NCI-H2196 treated with DMSO at 0.1 percent for 48 hours (cell line): ENCODE measurements at regions not wholly inside any gene's neighbourhood (a gene's known extent, or its start where the extent isn't known, plus 50 kb on each side); places are given as distances from the start of the nearest gene placed in this dataset.
"Not testable (repeated sequence)": the region's sequence is repeated elsewhere in the genome, so short reads cannot be mapped to it uniquely, and the experiment has no call there.

Experiments used
- DNase-seq: peaks from one replicate; lab custom pipeline; 2025; ENCODE audit not compliant: unreplicated experiment; lab: John Stamatoyannopoulos, UW

GRCh38 chr1:188489336-188490112 lies 1660.8 kb downstream of the PLA2G4A start:
- DNase-seq = no peak

DNA sequence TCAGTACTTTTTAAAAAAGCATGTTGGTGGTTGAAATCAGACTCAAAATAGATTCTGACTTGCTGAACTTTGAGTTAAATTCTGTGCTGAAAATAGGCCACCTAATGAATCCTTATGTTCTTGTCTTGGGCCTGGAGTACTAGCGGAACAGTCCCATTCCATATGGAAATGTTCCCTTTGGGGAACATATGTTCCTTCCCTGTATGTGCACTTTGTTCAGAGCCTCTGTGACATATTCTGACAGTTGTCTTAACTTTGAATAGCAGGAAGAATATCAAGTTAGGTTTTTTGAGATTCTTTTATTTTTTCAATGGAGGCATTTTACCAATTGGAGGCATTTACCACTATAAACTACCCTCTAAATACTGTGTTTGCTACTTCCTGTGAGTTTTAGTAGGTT lies 1667.8 kb downstream of the PLA2G4A start:
- no peak for DNase-seq

GRCh38 chr1:188497020-188497419 lies 1668.3 kb downstream of the PLA2G4A start:
- DNase-seq = no peak

DNA sequence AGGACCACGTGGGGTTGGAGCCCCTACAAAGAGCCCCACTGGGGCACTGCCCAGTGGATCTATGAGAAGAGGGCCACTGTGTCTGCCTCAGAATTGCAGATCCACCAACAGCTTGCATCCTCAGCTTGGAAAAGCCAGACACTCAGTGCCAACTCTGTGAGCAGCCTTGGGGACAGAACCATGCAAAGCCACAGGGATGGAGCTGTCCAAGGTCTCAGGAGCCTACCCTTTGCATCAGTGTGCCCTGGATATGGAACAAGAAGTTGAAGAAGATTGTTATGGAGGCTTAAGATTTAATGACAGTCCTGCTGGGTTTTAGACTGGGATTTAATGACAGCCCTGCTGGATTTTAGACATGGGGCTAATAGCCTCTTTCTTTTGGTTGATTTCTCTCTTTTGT lies 1670.9 kb downstream of the PLA2G4A start:
- DNase-seq = no peak

DNA sequence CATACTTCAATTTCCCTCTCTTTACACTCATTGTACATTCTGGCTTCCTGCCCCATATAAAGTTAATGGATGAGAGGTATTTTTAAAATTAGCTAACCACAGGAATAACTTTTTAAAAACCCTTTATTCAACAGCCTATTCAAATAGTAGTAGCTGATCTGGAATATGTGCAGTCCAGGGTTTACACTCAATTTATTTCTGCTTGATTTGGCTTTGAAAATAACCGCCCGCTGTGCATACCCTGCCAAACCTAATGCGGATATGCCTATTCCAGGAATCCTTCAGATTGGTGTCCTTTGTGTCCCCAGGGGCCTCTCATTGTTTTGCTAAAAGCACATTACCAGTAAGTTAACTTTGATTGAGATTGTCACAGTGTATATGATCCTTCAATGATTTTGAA lies 1686.2 kb downstream of the PLA2G4A start:
- no peak for DNase-seq

DNA sequence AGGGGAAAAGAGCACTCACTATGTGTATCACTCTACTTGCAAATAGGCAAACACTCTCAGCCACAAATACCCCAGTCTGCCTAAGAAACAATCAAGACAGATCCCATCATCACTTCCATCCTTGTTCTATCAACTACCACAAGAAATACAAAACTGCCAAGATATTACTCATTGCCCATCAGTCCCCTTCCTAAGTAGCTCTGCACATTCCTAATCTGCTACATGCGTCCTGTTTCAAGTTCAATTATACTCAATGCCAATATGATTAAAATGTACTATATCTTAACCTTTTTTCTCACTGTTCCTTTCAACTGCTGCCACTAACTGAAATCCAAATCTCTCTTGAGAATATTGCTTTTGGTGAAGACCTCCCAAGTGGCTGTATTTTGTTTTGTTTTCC lies 1688.4 kb downstream of the PLA2G4A start:
- no peak for DNase-seq

GRCh38 chr1:188551176-188551575 lies 1722.4 kb downstream of the PLA2G4A start:
- DNase-seq = no peak

DNA sequence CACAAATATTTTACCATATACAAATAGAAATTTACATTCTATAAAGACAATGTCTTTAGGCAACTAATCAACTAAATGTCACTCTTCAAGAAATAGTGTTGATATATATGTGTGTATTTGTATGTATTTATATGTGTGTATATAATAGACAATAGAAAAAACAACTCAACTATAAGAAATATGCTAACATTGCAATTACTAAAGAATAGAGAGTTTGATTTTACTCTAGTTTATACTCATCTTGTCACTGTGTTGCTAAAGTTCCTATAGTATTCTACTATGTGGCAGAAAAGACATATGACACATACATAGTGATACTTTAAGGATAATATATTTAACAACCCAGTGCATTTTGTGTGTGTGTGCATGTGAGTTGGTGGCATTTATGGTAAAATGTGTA lies 1728.3 kb downstream of the PLA2G4A start:
- no peak for DNase-seq

DNA sequence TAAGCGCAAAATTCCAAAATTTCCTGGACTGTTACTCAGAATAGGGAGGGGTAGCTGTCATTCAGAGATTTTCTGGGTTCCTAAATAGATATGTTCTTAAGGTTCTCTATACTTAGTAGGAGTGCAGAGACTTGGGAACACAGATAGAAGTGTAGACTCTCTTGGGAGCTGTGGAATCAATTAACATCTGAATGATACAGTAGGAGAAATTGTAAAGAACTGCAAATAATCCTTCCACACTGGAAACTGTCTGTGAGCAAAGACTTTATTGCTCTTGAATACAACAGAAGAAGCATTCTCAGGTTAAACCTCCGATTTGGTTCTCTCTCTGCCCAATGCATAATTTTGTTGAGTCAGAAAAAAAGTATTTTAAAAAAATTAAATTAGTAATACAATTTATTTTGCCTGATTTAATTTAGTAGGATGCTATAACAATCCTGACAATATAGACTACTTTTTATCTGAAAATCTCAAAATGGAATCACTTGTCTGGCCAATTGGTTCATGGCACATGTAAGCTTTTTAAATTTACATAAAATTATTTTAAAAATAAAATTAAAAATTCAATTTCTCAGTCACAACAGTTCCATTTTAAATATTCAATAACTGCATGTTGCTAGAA lies 1754.3 kb downstream of the PLA2G4A start:
- DNase-seq = no peak

DNA sequence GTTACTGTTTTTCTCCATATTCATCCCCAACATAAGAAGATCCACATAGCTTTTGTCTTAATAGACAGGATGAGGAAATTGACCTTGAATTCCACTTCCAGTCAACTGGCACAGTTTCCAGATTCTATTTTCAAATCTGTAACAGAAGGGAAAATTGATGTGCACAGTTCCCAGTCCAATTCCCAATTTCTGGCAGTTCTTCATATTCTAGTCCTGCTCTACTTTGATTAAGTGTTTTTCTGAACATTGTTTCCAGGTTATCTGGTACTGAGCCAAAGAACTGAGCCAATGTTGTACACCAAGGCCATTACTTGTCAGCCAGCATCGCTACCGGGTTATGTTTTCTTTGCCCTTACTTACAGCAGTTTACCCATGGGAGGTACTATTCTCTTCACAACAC lies 1755.4 kb downstream of the PLA2G4A start:
- DNase-seq = no peak

DNA sequence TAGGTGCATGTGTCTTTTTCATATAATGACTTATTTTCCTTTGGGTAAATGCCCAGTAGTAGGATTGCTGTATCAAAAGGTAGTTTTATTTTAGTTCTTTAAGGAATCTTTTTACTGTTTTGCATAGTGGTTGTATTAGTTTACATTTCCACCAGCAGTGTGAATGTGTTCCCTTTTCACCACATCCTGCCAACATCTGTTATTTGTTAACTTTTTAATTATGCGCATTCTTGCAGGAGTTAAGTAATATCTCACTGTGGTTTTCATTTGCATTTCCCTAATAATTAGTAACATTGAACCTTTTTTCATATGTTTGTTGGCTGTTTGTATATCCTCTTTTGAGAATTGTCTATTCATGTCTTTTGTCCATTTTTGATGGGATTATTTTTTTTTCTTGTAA lies 1761.9 kb downstream of the PLA2G4A start:
- no peak for DNase-seq

- no peak for DNase-seq
Measured at GRCh38 chr1:188594542-188595235, 1765.9 kb downstream of the PLA2G4A start.

DNA sequence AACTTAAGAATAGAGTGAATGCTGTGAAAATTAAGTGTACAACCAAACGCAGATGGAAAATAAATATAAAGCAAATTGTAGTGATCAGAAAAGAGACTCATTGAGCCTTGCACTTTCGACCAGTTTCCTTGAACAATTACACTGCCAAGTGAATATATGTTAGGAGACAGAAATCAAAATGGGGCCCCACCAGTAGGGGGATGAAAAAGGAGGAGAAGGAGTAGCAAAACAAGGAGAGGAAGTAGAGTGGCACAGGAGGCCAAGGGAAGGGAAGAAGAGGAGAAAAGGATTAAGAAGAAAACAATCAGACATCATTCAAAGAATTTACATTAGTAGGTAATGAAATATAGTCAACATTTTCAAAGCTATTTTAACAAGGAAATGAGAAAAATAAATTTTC lies 1770.6 kb downstream of the PLA2G4A start:
- no peak for DNase-seq

DNA sequence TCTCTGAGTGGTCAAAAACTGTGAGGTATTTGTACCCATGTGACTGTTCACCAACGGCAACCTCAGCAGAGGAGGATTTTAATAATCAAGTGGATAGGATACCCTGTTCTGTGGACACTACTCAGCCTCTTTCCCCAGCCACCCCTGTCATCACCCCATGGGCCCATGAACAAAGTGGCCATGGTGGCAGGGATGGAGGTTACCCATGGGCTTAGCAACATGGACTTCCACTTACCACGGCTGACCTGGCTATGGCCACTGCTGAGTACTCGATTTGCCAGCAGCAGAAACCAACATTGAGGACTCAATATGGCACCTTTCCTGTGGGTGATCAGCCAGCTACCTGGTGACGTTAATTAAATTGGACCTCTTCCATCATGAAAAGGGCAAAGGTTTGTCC lies 1782.7 kb downstream of the PLA2G4A start:
- DNase-seq = no peak

DNA sequence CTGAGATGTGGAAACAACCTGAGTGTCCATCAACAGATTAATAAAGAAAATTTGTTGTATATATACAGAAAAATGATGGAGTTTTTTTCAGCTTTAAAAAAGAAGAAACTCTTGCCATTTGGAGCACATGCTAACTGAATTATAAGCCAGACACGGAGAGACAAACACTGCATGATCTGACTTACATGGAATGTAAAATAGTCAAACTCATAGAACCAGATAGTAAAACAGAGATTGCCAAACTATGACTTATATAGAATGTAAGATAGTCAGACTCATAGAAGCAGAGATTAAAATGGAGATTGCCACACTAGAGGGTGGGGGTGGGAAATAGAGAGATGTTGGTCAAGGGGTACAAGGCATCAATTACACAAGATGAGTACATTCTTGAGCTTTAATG lies 1786.6 kb downstream of the PLA2G4A start:
- no peak for DNase-seq

DNA sequence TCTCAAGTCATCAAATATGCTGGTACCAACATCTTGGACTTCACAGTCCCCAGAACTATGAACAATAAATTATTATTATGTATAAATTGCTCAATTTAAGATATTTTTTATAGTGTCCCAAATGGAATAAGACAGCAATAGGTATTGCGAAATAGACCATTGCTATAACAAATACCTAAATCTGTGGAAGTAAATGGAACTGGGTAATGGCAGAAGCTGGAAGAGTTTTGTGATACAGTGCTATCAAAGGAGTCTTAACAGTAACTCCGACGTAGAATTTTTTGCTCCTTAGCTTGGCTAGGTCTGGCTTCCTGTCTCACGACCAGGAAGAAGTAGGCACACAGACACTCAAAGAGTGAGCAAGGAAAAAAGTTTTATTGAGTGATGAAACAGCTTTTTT lies 1791.5 kb downstream of the PLA2G4A start:
- no peak for DNase-seq

GRCh38 chr1:188641566-188642211 lies 1812.9 kb downstream of the PLA2G4A start:
- DNase-seq = no peak

DNA sequence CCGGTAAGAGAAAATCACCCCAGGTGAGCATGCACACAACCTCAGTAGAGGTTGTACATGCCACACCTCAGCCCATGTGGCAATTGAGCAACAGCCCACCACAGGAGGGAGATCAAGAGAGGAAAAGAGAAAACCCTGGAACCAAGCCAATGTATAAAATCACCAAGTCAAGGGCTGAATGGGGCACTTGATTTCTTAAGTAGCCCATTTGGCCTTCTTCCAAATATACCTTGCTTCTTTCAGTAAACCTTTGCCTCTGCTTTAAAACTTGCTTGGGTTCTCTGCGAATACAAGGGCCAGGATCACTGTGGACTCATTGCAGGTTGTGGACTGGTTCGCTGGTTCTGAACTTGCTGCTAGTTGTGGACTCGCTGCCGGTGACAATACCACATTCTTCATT lies 1814.0 kb downstream of the PLA2G4A start:
- no peak for DNase-seq

- DNase-seq = no peak
Measured at GRCh38 chr1:188652678-188653077, 1823.9 kb downstream of the PLA2G4A start.

DNA sequence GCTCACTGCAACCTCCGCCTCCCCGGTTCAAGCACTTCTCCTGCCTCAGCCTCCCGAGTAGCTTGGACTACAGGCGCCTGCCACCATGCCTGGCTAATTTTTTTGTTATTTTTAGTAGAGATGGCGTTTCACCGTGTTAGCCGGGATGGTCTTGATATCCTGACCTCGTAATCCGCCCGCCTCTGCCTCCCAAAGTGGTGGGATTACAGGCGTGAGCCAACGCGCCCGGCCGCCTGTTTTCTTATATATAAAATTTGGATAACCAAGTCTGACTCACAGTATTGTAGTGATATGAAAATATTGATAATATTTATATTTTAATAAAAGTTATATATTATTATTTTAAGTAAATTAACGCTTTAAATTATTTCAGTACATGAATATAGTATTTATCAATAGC lies 1821.7 kb downstream of the BRINP3 start:
- DNase-seq = not testable (repeated sequence)

- DNase-seq = no peak
Measured at GRCh38 chr1:188660572-188660971, 1817.1 kb downstream of the BRINP3 start.

DNA sequence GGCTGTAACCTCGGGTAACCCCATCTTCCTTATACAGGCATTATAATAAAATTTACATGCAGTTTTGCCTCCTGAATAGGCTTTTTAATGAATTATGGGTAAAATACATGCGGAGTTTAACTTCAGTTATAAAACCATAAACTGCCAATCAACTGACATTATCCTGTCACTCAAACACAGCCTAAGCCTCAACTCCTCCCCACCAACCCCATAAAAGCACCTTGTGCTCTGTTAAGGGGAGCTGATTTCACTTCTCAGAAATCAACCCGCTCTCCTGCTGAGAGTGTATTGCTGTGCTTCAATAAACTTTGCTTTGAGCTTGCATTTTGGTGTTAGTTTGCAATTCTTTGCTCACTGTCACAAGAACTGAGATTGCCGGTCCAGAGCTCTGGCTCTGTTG lies 1812.2 kb downstream of the BRINP3 start:
- no peak for DNase-seq
